Peyer's patch (tissue), 4 donors: ENCODE measurements at regions not wholly inside any gene's neighbourhood (a gene's known extent, or its start where the extent isn't known, plus 50 kb on each side); places are given as distances from the start of the nearest gene placed in this dataset.

Source experiments
- CTCF ChIP-seq, 6 experiments: fragments of 450-650 bp in 4 of 6; fragments of 200-600 bp in 2 of 6; sonication (generic) in 1 of 6; IDR thresholded peaks; one replicate each; pipeline ENCODE4 v1.5.1; 2017 to 2019; ENCODE audit warnings: antibody characterized with exemption in 6 of 6, mild to moderate bottlenecking in 3 of 6, moderate library complexity in 1 of 6
- POLR2A ChIP-seq, 2 donors: fragments of 450-650 bp; IDR thresholded peaks; one replicate each; pipeline ENCODE4 v1.5.1; 2017; ENCODE audit warnings: antibody characterized with exemption in 2 of 2, mild to moderate bottlenecking in 2 of 2, moderate library complexity in 2 of 2

- TF ChIP-seq CTCF (IDR thresholded peaks at IDR 0.05) (peak in 4 of 6 experiments; percentile 59 to 70 (median 66)), POLR2A (IDR thresholded peaks at IDR 0.05) (no peak)
These were observed 238.7 kb downstream of the ZPLD1 start for GRCh38 chr3:102673271-102674115.
